Testis (tissue), 2 donors: ENCODE measurements at regions not wholly inside any gene's neighbourhood (a gene's known extent, or its start where the extent isn't known, plus 50 kb on each side); places are given as distances from the start of the nearest gene placed in this dataset.

Experiments
- CTCF ChIP-seq, 3 experiments: fragments of 450-650 bp in 2 of 3; fragments of 200-600 bp in 1 of 3; sonication (generic) in 1 of 3; IDR thresholded peaks; one replicate each; pipeline ENCODE4 v1.5.1; 2016 to 2019; ENCODE audit warnings: antibody characterized with exemption in 3 of 3, mild to moderate bottlenecking in 2 of 3, moderate library complexity in 1 of 3
- POLR2A ChIP-seq: fragments of 450-650 bp; IDR thresholded peaks from one replicate; pipeline ENCODE4 v1.6.1; 2017; ENCODE audit warnings: antibody characterized with exemption, mild to moderate bottlenecking, moderate library complexity

GRCh38 chr5:1593903-1594356 is 70.2 kb upstream of the LPCAT1 start:
- no peak for TF ChIP-seq CTCF (IDR thresholded peaks at IDR 0.05)
- no peak for TF ChIP-seq POLR2A
